GM12865 (cell line): ENCODE measurements at regions not wholly inside any gene's neighbourhood (a gene's known extent, or its start where the extent isn't known, plus 50 kb on each side); places are given as distances from the start of the nearest gene placed in this dataset.

ENCODE experiments used
- DNase-seq: peaks from one replicate; pipeline ENCODE4 v3.0.0; 2010; ENCODE audit warnings: low read depth
- H3K4me3 ChIP-seq: 2 replicates; pipeline ENCODE4 v1.5.1; 2011; ENCODE audit warnings: mild to moderate bottlenecking, low read depth, low read length, control low read depth
- TF ChIP-seq, protein P1 (sequence below): IDR thresholded peaks from 2 replicates; pipeline ENCODE4 v1.5.1; 2011; ENCODE audit warnings: low read length, control low read depth, low read depth, inconsistent platforms; ENCODE audit not compliant: insufficient read depth; ENCODE audit errors: missing control alignments

DNA sequence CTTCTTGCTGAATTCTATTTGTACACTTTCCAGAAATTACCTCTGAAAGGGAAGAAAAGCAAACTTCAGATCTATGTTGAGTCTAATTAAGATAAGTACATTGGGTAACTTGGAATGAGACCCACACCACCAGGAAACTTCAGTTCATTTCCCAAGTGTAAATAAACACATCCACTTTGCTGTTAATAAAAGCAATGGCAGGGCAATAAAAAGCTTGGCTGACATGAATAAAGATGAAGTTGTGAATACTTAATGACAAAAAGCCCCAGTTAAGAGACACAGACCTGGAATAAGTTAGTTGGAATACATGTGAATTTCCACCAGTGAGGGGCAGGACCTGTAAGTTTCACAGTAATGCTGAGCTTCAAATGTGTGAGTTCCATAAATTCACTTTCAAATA, 83.3 kb downstream of the MEX3B start:
- no peak for DNase-seq
- H3K4me3 ChIP-seq: no peak overlapping the region
- TF ChIP-seq, protein P1, sequence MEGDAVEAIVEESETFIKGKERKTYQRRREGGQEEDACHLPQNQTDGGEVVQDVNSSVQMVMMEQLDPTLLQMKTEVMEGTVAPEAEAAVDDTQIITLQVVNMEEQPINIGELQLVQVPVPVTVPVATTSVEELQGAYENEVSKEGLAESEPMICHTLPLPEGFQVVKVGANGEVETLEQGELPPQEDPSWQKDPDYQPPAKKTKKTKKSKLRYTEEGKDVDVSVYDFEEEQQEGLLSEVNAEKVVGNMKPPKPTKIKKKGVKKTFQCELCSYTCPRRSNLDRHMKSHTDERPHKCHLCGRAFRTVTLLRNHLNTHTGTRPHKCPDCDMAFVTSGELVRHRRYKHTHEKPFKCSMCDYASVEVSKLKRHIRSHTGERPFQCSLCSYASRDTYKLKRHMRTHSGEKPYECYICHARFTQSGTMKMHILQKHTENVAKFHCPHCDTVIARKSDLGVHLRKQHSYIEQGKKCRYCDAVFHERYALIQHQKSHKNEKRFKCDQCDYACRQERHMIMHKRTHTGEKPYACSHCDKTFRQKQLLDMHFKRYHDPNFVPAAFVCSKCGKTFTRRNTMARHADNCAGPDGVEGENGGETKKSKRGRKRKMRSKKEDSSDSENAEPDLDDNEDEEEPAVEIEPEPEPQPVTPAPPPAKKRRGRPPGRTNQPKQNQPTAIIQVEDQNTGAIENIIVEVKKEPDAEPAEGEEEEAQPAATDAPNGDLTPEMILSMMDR: no peak

GRCh38 chr15:81959196-81959595, 86.6 kb downstream of the MEX3B start:
- H3K4me3 ChIP-seq: no peak overlapping the region
- DNase-seq: no peak
- TF ChIP-seq, protein P1: no peak

DNA sequence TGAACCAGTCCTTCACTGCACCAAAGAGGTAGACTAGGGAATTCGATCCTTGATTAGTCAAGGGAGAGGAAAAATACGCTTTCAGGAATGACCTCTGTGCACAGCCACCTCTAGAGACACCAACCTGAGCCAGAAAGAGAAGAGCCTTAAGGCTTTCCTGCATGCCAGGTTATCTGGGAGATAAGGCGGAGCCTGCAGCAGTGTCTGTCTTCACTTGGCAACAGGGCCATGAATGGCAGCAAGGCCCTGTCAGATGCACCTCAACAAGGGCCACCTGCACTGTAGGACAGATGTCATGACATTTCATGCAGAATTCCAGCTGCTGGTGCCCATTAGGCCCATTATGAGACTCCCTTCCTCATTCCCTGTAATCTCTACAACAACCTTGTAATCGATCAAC, 88.1 kb downstream of the MEX3B start:
- TF ChIP-seq, protein P1: no peak
- H3K4me3 ChIP-seq: no peak overlapping the region
- no peak for DNase-seq

GRCh38 chr15:81955382-81956062, 90.3 kb downstream of the MEX3B start:
- no peak overlapping the region for H3K4me3 ChIP-seq
- no peak for DNase-seq
- TF ChIP-seq, protein P1: no peak

DNA sequence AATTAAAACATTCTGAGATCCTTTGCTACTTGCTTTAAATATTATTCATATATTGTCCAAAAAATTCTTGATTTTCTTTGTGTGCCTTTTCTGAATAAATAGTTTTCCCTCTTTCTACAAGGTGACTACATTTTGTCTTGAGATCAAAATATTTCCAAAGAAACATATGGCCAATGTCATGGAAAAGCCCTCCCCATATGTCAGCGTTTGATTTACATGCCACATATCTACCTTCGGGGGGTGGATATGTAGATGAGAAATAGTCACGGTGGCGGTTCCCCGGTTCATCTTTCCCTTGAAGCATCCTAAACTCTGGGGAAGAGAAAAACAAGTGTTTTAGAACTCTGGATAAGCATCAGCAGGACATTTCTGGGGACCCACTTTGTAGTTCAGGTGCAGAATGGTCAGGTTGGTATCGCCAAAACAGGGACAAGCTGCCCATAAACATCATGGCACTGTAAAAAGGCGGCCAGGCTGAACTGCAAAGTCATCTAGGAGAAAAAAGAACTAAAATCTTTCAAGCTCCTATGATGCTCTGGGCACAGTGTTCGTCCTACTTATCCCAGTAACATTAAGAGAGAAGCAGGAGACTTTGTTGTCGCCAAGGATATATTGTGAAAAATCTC, 91.5 kb downstream of the MEX3B start:
- no peak overlapping the region for H3K4me3 ChIP-seq
- TF ChIP-seq, protein P1: no peak
- DNase-seq: no peak

GRCh38 chr15:81950841-81951414, 94.9 kb downstream of the MEX3B start:
- no peak overlapping the region for H3K4me3 ChIP-seq
- no peak for DNase-seq
- TF ChIP-seq, protein P1: no peak

- H3K4me3 ChIP-seq: no peak overlapping the region
- DNase-seq: peak; percentile 56
Observed at GRCh38 chr15:81948751-81949150, 97.1 kb downstream of the MEX3B start.

More at GRCh38 chr15:81948751-81949150, 97.1 kb downstream of the MEX3B start:
- TF ChIP-seq, protein P1: no peak
